WERI-Rb-1 (cell line): ENCODE measurements at regions not wholly inside any gene's neighbourhood (a gene's known extent, or its start where the extent isn't known, plus 50 kb on each side); places are given as distances from the start of the nearest gene placed in this dataset.

Source experiments
- DNase-seq: peaks from one replicate; pipeline ENCODE4 v3.0.0-alpha.2; 2020
- H3K27ac ChIP-seq: fragments of 250-450 bp; sonication (Bioruptor Pico); 2 replicates; pipeline ENCODE4 v1.5.1; 2020; ENCODE audit warnings: mild to moderate bottlenecking, moderate library complexity
- H3K27me3 ChIP-seq: fragments of 250-450 bp; sonication (Bioruptor Pico); 2 replicates; pipeline ENCODE4 v1.5.1; 2021; ENCODE audit warnings: mild to moderate bottlenecking, low read depth, moderate library complexity; ENCODE audit not compliant: insufficient read depth, severe bottlenecking
- H3K36me3 ChIP-seq: fragments of 250-450 bp; sonication (Bioruptor Pico); 2 replicates; pipeline ENCODE4 v1.5.1; 2020; ENCODE audit warnings: mild to moderate bottlenecking, moderate library complexity
- H3K4me3 ChIP-seq: 2 replicates; pipeline ENCODE4 v1.5.1; 2011; ENCODE audit warnings: low read depth, mild to moderate bottlenecking, control low read depth, low read length
- H3K9me3 ChIP-seq: fragments of 250-450 bp; sonication (Bioruptor Pico); 2 replicates; pipeline ENCODE4 v1.5.1; 2021; ENCODE audit warnings: mild to moderate bottlenecking, moderate library complexity; ENCODE audit not compliant: severe bottlenecking
- TF ChIP-seq, protein P1 (sequence below): IDR thresholded peaks from 2 replicates; pipeline ENCODE4 v1.5.1; 2011; ENCODE audit warnings: low read depth, mild to moderate bottlenecking, control low read depth, inconsistent platforms, low read length

DNA sequence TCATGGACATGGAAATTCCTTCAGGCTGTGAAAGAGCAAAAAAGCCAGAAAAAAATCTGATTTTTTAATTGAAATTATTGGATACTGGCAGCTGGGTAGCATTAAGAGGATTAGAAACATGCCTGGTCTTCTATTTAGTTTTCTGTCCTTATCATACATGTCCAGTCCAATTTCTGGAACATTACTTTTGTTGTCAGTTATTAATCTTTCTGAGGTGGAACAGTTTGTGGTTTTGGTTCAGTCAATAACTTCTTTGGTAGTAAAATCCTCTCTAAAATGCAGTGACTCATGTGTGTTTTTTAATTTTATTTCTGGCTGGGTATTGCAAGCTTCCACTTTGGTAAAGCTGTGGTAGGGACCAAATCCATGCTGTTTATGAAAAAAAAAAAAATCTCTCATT lies 687.0 kb upstream of the ADGRL2 start:
- TF ChIP-seq, protein P1, sequence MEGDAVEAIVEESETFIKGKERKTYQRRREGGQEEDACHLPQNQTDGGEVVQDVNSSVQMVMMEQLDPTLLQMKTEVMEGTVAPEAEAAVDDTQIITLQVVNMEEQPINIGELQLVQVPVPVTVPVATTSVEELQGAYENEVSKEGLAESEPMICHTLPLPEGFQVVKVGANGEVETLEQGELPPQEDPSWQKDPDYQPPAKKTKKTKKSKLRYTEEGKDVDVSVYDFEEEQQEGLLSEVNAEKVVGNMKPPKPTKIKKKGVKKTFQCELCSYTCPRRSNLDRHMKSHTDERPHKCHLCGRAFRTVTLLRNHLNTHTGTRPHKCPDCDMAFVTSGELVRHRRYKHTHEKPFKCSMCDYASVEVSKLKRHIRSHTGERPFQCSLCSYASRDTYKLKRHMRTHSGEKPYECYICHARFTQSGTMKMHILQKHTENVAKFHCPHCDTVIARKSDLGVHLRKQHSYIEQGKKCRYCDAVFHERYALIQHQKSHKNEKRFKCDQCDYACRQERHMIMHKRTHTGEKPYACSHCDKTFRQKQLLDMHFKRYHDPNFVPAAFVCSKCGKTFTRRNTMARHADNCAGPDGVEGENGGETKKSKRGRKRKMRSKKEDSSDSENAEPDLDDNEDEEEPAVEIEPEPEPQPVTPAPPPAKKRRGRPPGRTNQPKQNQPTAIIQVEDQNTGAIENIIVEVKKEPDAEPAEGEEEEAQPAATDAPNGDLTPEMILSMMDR: no peak
- Histone ChIP-seq H3K27me3 (no peaks in the 10 kb centered on the region), H3K27ac (no peak overlapping the region), H3K36me3 (no peaks in the 10 kb centered on the region), H3K4me3 (no peak overlapping the region), H3K9me3 (peaks cover 3% of the 10 kb centered on the region)
- no peak for DNase-seq

GRCh38 chr1:81111818-81112217 lies 688.9 kb upstream of the ADGRL2 start:
- no peak overlapping the region for H3K27ac ChIP-seq
- no peak for DNase-seq
- TF ChIP-seq, protein P1: no peak

DNA sequence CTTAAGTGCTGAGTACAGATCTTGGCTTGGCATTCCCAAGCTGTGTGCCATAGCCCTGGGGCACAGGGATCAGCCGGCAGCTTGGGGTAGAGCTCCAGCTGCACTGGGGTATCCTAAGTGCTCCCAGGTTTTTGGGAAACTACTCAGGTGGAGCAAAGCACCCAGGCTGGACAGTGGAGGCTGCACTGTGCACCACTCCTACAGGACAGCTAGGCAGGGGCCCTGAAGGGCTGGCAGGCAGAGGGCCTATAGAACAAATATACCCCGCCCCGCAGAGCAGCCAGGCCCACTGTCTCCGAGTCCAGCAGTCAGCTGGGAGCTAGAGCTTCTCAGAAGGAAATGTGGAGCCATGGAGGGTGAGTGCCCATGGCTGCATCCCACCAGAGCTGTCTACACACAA lies 691.7 kb upstream of the ADGRL2 start:
- no peak for DNase-seq
- H3K36me3 ChIP-seq: no peaks in the 10 kb centered on the region
- H3K27ac ChIP-seq: no peak overlapping the region
- H3K9me3 ChIP-seq: peaks cover 3% of the 10 kb centered on the region
- TF ChIP-seq, protein P1: no peak
- no peaks in the 10 kb centered on the region for H3K27me3 ChIP-seq
- H3K4me3 ChIP-seq: no peak overlapping the region

More at GRCh38 chr1:81111818-81112217, 688.9 kb upstream of the ADGRL2 start:
- Histone ChIP-seq H3K27me3 (no peaks in the 10 kb centered on the region), H3K4me3 (no peak overlapping the region), H3K36me3 (no peaks in the 10 kb centered on the region), H3K9me3 (peaks cover 3% of the 10 kb centered on the region)

DNA sequence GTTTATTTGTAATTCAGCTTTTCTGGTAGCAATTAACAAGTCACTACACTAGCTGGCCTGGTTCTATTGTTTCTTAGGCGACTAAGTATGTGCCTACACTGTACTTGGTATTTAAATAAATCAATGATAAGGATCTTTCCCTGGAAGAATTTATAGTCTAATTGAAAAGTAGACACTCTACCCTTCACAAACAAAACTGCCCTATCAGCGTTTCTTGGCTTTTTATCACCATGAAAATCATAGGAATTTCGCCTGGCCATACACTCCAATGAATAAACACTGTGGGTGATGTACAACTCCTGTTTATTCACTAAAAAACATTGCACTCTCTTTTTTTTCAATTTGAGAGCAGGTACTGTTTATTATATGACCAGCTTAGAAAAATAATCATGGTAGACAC lies 702.9 kb upstream of the ADGRL2 start:
- H3K27me3 ChIP-seq: no peaks in the 10 kb centered on the region
- TF ChIP-seq, protein P1: no peak
- H3K36me3 ChIP-seq: no peaks in the 10 kb centered on the region
- no peak overlapping the region for H3K27ac ChIP-seq
- H3K9me3 ChIP-seq: no peaks in the 10 kb centered on the region
- H3K4me3 ChIP-seq: no peak overlapping the region
- DNase-seq: no peak

- TF ChIP-seq, protein P1: no peak
- DNase-seq: no peak
- no peaks in the 10 kb centered on the region for H3K36me3 ChIP-seq
- H3K9me3 ChIP-seq: no peaks in the 10 kb centered on the region
- H3K4me3 ChIP-seq: no peak overlapping the region
- no peak overlapping the region for H3K27ac ChIP-seq
- H3K27me3 ChIP-seq: no peaks in the 10 kb centered on the region
These were observed 727.2 kb upstream of the ADGRL2 start for GRCh38 chr1:81073580-81073979.

- Histone ChIP-seq H3K27ac (no peak overlapping the region), H3K36me3 (no peaks in the 10 kb centered on the region), H3K27me3 (no peaks in the 10 kb centered on the region), H3K4me3 (no peak overlapping the region), H3K9me3 (no peaks in the 10 kb centered on the region)
- no peak for DNase-seq
- TF ChIP-seq, protein P1: no peak
These were observed 728.6 kb upstream of the ADGRL2 start for GRCh38 chr1:81071969-81072753.
